ENCODE measurements at regions not wholly inside any gene's neighbourhood (a gene's known extent, or its start where the extent isn't known, plus 50 kb on each side); places are given as distances from the start of the nearest gene placed in this dataset.

GRCh38 chr12:105723066-105723465 is 392.6 kb downstream of the C12orf75 start:
- WGBS (ENCODE audit: low lambda C conversion rate) = 0% methylated on average over 2 of the region's 2 CpGs
- Histone ChIP-seq H3K4me2 (ENCODE audit: low read depth, low read length) (no peak overlapping the region), H4K20me1 (ENCODE audit: insufficient read depth, low read length) (no peaks in the 10 kb centered on the region), H3K79me2 (ENCODE audit: insufficient read depth, low read length) (no peaks in the 10 kb centered on the region), H3K9me3 (ENCODE audit: low read length) (no peaks in the 10 kb centered on the region), H3K27ac (ENCODE audit: extremely low read length, insufficient read depth, low read length) (no peak overlapping the region), H3K4me1 (ENCODE audit: insufficient read depth, low read length) (no peaks in the 10 kb centered on the region), H3K36me3 (replicated peaks in 1 of 2; ENCODE audit: control insufficient read depth in 1 of 2, insufficient read depth in 2 of 2, low read length in 2 of 2) (no peaks in the 10 kb centered on the region), H3K27me3 (ENCODE audit: control insufficient read depth in 1 of 2, insufficient read depth in 2 of 2, low read length in 2 of 2) (no peaks in the 10 kb centered on the region), H2AFZ (ENCODE audit: low read length) (no peak overlapping the region), H3K9ac (ENCODE audit: insufficient read depth, low read depth, low read length) (no peak overlapping the region), H3K4me3 (replicated peaks in 1 of 3; ENCODE audit: insufficient read depth in 1 of 3, low read depth in 2 of 3, low read length in 3 of 3) (no peak overlapping the region)
- ATAC-seq (no peak), DNase-seq (ENCODE audit: low spot score) (no peak), FAIRE-seq (no peak)
- no TSS peak for BruUV-seq (replicated peaks)
- ChIA-PET POLR2A (no interaction called here), CTCF (ENCODE audit: low intra/inter-chr PET ratio, low total read pairs) (no interaction called here)
- in situ Hi-C loops (cut with HindIII; ENCODE audit: extremely low pct_ligation_motif_present, low pct_unique_long_range_greater_than_20kb) = no loop called here
- intact Hi-C loops (cut with micrococcal nuclease; ENCODE audit: unreplicated experiment) = no loop called here
- TF ChIP-seq TBX2 (CRISPR knock-in tag; IDR thresholded peaks at IDR 0.05; ENCODE audit: borderline replicate concordance) (no peak), PRDM10 (CRISPR knock-in tag; IDR thresholded peaks at IDR 0.05; ENCODE audit: low read depth) (no peak), CTCF (CRISPR knock-in tag; IDR thresholded peaks at IDR 0.05) (no peak), ZBTB4 (CRISPR knock-in tag; IDR thresholded peaks at IDR 0.05; ENCODE audit: borderline replicate concordance) (no peak), AKNA (CRISPR knock-in tag; IDR thresholded peaks at IDR 0.05; ENCODE audit: borderline replicate concordance) (no peak), FOXP1 (IDR thresholded peaks at IDR 0.05) (no peak), FOXP1 (CRISPR knock-in tag; IDR thresholded peaks at IDR 0.05) (no peak), ESRRA (CRISPR knock-in tag; IDR thresholded peaks at IDR 0.05; ENCODE audit: low read depth) (no peak), SRSF4 (IDR thresholded peaks at IDR 0.05; ENCODE audit: low read depth, low read length, poor library complexity, severe bottlenecking) (no peak), MTA1 (CRISPR knock-in tag; IDR thresholded peaks at IDR 0.05; ENCODE audit: borderline replicate concordance) (no peak)
